ENCODE measurements at regions not wholly inside any gene's neighbourhood (a gene's known extent, or its start where the extent isn't known, plus 50 kb on each side); places are given as distances from the start of the nearest gene placed in this dataset.

- TF ChIP-seq CTCF (IDR thresholded peaks at IDR 0.05) (no peak), POLR2A (IDR thresholded peaks at IDR 0.05) (no peak), EP300 (IDR thresholded peaks at IDR 0.05) (no peak)
These were observed 1222.5 kb downstream of the BRD1 start for GRCh38 chr22:48605125-48605524.
